Occipital lobe (tissue), 1 donor: ENCODE measurements at regions not wholly inside any gene's neighbourhood (a gene's known extent, or its start where the extent isn't known, plus 50 kb on each side); places are given as distances from the start of the nearest gene placed in this dataset.

Source experiments
- DNase-seq: peaks from one replicate; lab custom pipeline; 2025; lab: John Stamatoyannopoulos, UW

- DNase-seq: no peak
These were observed 207.1 kb upstream of the MARCKS start for GRCh38 chr6:113649880-113650609.

- DNase-seq: no peak
These were observed 206.6 kb upstream of the MARCKS start for GRCh38 chr6:113650610-113650979.

DNA sequence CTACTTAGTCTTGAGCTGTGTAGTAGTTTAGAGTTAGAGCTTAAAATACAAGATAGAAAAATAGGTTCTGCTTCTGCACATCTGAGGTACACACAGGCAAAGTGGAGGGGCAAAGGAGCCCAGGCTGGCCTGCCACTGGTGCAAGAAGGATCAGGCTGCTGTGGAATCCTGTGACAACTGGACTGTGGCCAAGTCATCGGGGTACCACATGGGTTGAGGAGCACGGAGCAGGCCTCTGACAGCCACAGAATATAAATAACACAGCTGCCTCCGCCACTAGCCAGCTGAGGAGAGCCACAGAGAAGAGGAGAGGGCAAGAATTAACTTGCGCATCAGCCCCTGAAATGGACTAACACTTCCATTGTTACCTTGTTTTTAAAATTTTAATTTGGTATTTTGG lies 206.0 kb upstream of the MARCKS start:
- peak; percentile 21 for DNase-seq

- no peak for DNase-seq
These were observed 205.2 kb upstream of the MARCKS start for GRCh38 chr6:113651920-113652319.

GRCh38 chr6:113653275-113653674 lies 203.9 kb upstream of the MARCKS start:
- DNase-seq: no peak

DNA sequence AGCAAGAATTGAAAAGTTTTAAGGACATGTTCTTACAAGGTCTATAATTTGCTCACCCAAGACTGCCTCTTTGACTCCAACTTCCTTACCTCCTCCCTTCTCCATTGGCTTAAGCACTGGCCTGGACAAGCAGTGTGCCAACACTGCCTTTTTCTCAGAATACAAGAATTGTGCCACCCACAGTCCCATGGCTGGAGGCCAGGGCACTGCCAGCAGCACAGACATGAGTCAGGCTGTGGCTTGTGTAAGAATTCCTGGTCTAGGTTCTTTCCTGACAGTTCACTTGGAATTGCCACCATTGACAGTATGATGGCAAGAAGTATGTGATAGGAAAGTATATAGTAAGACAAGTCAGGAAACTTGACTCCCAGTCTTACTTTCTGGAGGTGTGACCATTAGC lies 202.7 kb upstream of the MARCKS start:
- DNase-seq: peak; percentile 13

DNA sequence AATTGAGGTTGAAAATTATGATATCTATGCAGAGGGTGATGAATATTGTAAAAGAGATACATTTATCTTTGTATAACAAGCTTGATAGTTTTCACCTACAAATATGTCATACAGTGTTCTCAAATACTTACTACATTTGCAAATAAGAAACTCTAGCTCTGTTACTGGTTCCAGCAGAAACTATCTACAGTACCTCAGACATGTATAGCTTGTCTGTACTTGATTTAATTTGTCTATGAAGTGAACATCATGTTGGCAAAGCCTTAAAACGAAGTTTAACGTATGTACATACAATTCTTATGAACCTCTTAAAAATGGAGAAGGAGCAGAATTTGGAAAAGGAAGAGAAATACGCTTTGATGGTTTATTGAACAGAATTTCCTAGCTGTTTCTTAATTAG lies 201.4 kb upstream of the MARCKS start:
- DNase-seq: no peak

GRCh38 chr6:113659762-113660404 lies 197.3 kb upstream of the MARCKS start:
- DNase-seq: no peak

DNA sequence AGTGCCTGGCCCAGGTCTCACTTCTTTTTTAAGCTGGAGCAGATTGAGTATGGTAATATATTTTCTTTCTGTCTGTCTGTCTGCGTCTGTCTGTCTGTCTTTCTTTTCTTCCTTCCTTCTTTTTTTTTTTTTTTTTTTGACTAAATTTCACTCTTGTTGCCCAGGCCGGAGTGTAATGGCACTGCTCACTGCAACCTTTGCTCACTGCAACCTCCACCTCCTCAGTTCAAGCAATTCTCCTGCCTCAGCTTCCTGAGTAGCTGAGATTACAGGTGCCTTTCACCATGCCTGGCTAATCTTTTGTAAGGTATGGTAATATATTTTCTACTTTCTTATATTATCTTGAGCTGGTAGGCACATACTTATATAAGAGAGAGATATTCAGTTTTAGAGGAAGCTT lies 196.3 kb upstream of the MARCKS start:
- no peak for DNase-seq

DNA sequence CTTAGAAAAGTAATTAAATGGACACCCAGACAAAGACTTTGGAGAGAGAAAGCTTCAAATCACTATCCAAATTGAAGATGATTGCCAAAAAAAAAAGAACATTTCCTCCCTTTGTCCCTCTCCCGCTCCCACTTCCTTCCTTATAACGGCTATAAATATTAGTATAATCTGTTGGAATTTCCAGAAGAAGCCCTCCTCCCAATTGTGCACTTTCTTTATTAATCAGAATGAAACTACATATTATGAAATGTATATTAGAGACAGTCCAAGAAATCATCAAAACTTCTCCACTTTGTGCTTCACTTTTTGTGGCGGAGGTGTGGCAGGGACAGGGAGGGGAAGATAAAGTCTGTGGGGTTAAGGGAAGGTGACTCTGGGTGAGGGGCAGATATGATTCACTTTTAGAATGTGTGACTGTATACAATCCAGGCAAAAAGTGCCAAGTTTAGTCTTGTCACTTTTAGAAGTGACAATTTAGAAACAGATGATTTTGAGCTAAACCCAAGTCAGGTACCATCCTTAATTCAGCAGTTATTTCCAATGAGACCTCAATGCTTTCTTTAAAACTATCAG lies 195.0 kb upstream of the MARCKS start:
- no peak for DNase-seq

DNA sequence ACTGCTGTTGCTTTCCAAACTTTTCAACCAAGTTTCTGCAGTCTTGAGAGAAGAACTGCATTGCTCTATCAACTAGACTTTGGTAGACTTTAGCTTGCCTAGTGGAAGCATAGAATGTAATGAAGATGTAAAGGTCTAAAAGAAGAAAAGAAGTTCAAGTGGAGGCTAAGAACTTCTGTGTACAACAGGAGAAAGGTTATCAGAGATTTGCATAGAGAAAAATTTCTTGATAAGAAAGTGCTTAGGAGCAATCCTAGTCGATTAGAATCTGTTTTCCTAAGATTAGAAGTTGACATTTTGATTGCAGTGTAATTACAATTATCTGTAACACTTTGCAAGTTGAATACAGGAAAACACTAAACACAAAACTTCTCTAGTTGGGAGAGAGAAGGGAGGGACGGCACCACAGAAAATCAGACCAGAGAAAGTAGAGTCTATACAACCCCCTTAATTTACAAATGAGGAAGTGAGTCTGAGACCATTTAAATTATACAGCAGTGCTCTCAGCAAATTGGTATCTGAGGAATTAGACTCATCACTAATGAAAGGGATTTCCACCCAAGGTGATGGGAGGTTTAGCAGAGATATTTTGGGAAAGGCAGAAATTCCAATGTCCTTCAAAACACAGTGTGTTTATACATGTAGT lies 194.3 kb upstream of the MARCKS start:
- no peak for DNase-seq

DNA sequence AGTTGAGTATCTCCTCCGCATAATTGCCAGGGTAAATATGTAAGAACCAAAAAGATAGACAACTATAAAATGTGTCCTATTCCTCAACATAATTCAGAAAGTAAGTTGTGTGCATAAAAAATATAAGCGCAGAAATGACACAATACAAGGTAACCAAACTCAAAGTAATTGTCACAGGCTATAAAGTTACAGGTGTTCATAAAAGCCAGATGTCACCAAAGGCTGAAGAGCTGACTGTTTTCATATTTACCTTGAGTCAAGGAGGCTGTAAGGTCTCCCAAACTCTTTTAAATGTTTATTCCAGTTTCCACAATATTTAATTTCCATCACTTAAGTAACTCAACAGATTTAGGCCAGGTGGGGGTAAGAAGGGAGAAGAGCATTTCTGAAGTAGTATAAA lies 192.2 kb upstream of the MARCKS start:
- DNase-seq: no peak

DNA sequence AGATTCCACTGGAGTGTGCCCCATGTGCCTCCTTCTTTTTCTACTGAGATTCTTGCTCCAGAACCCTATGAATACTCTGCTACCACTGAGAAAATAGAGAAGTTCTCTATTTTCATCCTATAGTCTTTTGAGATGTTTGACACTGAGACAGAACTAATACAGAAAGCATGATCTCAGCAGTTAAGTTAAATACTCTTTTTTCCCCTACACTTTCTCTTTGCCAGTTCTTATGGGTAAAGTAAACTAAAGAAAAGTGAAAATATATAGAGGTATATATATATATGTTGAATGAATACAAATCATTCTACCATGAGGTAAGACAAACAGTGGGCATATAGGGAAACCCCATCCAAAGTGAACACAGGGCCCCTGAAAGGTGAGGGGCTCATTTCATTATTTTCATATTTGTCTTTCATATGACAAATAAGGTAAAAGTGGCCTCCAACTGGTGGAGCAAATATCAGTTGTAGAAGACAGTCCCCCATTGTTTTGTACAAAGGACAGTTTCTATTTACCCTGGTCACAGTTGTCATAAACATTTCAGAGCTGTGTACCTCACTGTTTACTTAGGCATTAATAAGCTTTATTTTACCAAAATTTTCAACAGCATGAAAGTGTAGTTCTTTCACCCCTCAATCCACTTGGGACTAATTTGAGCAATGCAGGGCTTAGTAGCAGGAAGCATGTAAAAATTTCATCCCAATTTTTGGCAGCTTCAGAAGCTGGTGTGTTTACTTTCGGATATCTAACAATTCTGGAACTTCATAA lies 188.3 kb upstream of the MARCKS start:
- no peak for DNase-seq

GRCh38 chr6:113669606-113670005 lies 187.5 kb upstream of the MARCKS start:
- no peak for DNase-seq

- no peak for DNase-seq
These were observed 185.7 kb upstream of the MARCKS start for GRCh38 chr6:113671421-113671820.

DNA sequence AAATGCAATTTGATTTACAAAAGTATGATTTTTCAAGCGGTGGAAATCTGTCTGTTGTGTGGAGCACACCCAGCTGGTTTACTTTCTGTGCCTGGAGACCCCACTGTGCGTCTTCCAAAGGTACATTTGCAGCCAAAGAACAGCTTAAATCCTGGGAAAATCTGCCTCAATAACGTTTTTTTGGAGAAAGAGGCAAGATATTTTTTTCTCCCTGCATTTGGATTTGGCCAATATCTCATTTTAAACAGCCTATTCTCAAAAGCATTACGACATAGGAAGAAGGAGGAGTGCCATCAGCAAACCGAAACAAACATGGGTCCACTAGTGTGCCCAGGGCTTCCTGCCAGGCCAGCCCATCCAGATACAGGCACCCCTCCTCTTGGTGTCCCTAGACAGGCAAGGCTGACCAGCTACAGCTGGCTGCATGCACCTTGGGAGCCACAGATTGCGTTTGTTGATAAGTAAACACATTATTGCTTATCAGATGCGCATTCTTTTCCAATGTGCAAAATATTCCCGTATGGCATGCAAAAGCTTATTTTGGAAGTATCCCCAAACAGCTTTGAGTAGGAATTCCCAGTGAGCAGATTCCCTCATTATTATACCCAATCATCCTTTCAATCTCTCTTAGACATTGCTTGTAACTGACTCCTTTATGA lies 184.5 kb upstream of the MARCKS start:
- no peak for DNase-seq

GRCh38 chr6:113674075-113674474 lies 183.1 kb upstream of the MARCKS start:
- DNase-seq: no peak

- no peak for DNase-seq
These were observed 181.1 kb upstream of the MARCKS start for GRCh38 chr6:113676057-113676456.

- DNase-seq: no peak
These were observed 180.2 kb upstream of the MARCKS start for GRCh38 chr6:113676968-113677367.

- DNase-seq: no peak
These were observed 178.1 kb upstream of the MARCKS start for GRCh38 chr6:113679051-113679450.

GRCh38 chr6:113680301-113680700 lies 176.8 kb upstream of the MARCKS start:
- no peak for DNase-seq
